ENCODE measurements at regions not wholly inside any gene's neighbourhood (a gene's known extent, or its start where the extent isn't known, plus 50 kb on each side); places are given as distances from the start of the nearest gene placed in this dataset.

DNA sequence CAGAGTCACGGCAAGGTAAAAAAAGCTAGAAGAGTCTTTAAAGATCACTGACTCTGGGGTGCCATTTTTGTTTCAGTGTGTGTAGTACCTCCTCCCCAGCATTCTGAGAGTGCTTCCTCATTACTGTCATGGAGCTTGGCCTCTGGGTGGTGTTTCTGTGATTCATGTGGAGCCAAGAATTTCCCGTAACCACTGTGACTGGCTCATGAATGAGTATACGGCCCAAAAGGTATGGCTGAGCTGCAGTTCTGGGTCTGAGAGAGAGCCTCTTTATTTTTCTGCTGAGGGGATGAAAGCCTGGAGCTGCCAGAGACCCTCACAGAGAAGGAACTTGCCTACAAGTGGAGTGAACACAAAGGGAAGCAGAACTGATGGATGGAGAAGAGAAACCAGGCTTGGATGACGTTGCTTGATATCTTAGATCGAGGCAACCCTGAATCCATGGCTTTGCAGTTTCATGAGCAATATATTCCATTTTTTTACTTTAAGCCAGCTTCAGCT is 85.6 kb downstream of the PTTG1 start:
- DNase-seq (ENCODE audit: low read depth in 2 of 2), result peak; percentile 14 to 83
- TF ChIP-seq, protein P1, sequence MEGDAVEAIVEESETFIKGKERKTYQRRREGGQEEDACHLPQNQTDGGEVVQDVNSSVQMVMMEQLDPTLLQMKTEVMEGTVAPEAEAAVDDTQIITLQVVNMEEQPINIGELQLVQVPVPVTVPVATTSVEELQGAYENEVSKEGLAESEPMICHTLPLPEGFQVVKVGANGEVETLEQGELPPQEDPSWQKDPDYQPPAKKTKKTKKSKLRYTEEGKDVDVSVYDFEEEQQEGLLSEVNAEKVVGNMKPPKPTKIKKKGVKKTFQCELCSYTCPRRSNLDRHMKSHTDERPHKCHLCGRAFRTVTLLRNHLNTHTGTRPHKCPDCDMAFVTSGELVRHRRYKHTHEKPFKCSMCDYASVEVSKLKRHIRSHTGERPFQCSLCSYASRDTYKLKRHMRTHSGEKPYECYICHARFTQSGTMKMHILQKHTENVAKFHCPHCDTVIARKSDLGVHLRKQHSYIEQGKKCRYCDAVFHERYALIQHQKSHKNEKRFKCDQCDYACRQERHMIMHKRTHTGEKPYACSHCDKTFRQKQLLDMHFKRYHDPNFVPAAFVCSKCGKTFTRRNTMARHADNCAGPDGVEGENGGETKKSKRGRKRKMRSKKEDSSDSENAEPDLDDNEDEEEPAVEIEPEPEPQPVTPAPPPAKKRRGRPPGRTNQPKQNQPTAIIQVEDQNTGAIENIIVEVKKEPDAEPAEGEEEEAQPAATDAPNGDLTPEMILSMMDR (IDR thresholded peaks at IDR 0.05; ENCODE audit: low read depth, low read length), result no peak
- no peak overlapping the region for H3K4me3 ChIP-seq (replicated peaks in 1 of 2; ENCODE audit: low read depth in 2 of 2, low read length in 2 of 2)

DNA sequence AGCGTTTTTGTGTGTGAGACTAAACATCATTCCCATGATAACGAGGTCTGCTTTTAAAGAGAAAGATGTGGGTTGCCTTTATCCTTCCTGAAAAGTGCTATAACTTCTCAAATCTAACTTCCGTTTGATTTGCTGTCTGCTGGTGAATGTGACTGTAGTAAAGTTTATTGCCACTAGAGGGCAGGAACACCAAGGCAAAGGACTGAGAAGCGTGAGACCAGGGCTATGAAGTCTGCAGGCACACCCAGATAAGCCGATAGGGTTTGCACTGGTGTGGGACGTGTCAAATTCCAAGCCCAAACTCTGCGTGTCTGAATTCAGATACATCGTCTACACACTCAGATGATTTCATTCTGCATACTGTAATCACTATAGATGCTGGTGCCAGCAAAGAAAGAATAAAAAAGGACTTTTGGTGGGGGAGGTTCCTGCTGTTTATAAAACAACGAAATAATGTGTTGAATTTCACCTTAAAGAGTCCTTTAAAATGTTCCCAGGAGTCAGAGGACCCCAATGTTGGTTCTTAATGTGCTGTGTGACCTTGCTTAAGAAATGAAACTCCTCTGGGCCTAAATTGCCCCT is 87.2 kb downstream of the PTTG1 start:
- TF ChIP-seq, protein P1 (IDR thresholded peaks at IDR 0.05; ENCODE audit: low read depth, low read length), result peak; percentile 76
- DNase-seq (ENCODE audit: low read depth in 2 of 2), result peak; percentile 89 to 91
- no peak overlapping the region for H3K4me3 ChIP-seq (replicated peaks in 1 of 2; ENCODE audit: low read depth in 2 of 2, low read length in 2 of 2)

DNA sequence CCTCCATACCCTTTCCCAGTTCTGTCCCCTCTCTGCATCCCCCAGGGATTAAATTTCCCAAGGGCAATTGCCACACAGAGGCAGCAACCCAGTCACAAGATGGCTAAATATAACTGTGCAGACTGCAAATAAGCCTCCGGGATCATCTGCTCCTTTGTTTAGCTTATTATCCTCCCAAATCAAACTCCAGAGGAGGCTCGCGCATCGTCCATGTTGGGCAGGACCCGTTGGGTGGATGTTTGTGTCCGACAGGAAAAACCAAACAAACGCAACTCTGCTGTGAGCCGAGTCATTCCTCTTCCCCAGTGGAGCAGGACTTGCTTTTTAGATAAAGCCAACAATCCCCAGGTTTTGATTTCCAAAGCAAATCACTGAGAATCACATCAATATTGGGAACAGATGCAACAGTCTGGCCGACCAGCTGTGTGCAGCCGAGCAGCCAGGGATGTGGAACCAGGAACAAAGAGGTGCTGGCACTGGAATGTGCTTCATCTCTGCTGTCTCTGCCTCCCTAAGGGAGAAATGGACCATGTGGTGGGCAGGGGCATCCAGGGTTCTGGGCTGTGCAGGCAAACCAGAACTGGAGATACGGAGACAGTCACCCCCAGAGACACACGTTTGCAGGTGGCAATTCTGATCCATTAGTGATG is 89.8 kb downstream of the PTTG1 start:
- H3K4me3 ChIP-seq (replicated peaks in 1 of 2; ENCODE audit: low read depth in 2 of 2, low read length in 2 of 2), result no peak overlapping the region
- TF ChIP-seq, protein P1 (IDR thresholded peaks at IDR 0.05; ENCODE audit: low read depth, low read length), result no peak
- DNase-seq (ENCODE audit: low read depth in 2 of 2), result no peak
